ENCODE measurements at regions not wholly inside any gene's neighbourhood (a gene's known extent, or its start where the extent isn't known, plus 50 kb on each side); places are given as distances from the start of the nearest gene placed in this dataset.

GRCh38 chr3:6120786-6121185 is 740.1 kb upstream of the GRM7 start:
- H3K4me3 ChIP-seq (ENCODE audit: low read depth, low read length), result no peak overlapping the region
- ATAC-seq (ENCODE audit: low read depth in 2 of 2), result no peak
- H3K27ac Mint-ChIP-seq, result no peak overlapping the region

GRCh38 chr3:6124875-6125274 is 736.0 kb upstream of the GRM7 start:
- Histone ChIP-seq H3K36me3 (ENCODE audit: control insufficient read depth, insufficient read depth, low read length) (no peaks in the 10 kb centered on the region), H3K9me3 (ENCODE audit: control insufficient read depth in 2 of 2, low read length in 2 of 2) (peaks cover 0 to 6% of the 10 kb centered on the region in 2 experiments), H3K4me1 (ENCODE audit: control insufficient read depth, insufficient read depth, low read length, poor library complexity, severe bottlenecking) (no peaks in the 10 kb centered on the region), H3K27ac (ENCODE audit: insufficient read depth, low read length, poor library complexity, severe bottlenecking) (no peak overlapping the region), H3K27me3 (ENCODE audit: control insufficient read depth, insufficient read depth, low read length) (no peaks in the 10 kb centered on the region), H3K4me3 (ENCODE audit: low read depth, low read length) (no peak overlapping the region)
- ATAC-seq (ENCODE audit: low read depth in 2 of 2), result no peak
- Mint-ChIP-seq H3K4me3 (no peak overlapping the region), H3K9me3 (peaks cover 0 to 12% (median 3%) of the 10 kb centered on the region in 7 donors), H3K36me3 (no peaks in the 10 kb centered on the region), H3K4me1 (no peaks in the 10 kb centered on the region), H3K27ac (no peak overlapping the region), H3K27me3 (no peaks in the 10 kb centered on the region)
- DNase-seq, result no peak

More at GRCh38 chr3:6120786-6121185, 740.1 kb upstream of the GRM7 start:
- DNase-seq, result no peak
- H3K36me3 ChIP-seq (ENCODE audit: control insufficient read depth, insufficient read depth, low read length), result no peaks in the 10 kb centered on the region
- H3K27me3 ChIP-seq (ENCODE audit: control insufficient read depth, insufficient read depth, low read length), result no peaks in the 10 kb centered on the region
- H3K4me3 Mint-ChIP-seq, result no peak overlapping the region
- no peaks in the 10 kb centered on the region for H3K4me1 Mint-ChIP-seq
- no peaks in the 10 kb centered on the region for H3K4me1 ChIP-seq (ENCODE audit: control insufficient read depth, insufficient read depth, low read length, poor library complexity, severe bottlenecking)
- H3K27me3 Mint-ChIP-seq, result no peaks in the 10 kb centered on the region
- no peak overlapping the region for H3K27ac ChIP-seq (ENCODE audit: insufficient read depth, low read length, poor library complexity, severe bottlenecking)
- H3K9me3 Mint-ChIP-seq, result peaks cover 0 to 13% (median 4%) of the 10 kb centered on the region in 7 donors
- no peaks in the 10 kb centered on the region for H3K36me3 Mint-ChIP-seq
- peaks cover 0 to 4% of the 10 kb centered on the region in 2 experiments for H3K9me3 ChIP-seq (ENCODE audit: control insufficient read depth in 2 of 2, low read length in 2 of 2)

- DNase-seq, result no peak
- peaks cover 0 to 6% of the 10 kb centered on the region in 2 experiments for H3K9me3 ChIP-seq (ENCODE audit: control insufficient read depth in 2 of 2, low read length in 2 of 2)
- H3K36me3 ChIP-seq (ENCODE audit: control insufficient read depth, insufficient read depth, low read length), result no peaks in the 10 kb centered on the region
- Mint-ChIP-seq H3K27ac (no peak overlapping the region), H3K4me1 (no peaks in the 10 kb centered on the region), H3K4me3 (no peak overlapping the region), H3K27me3 (no peaks in the 10 kb centered on the region), H3K36me3 (no peaks in the 10 kb centered on the region), H3K9me3 (peaks cover 0 to 12% (median 4%) of the 10 kb centered on the region in 7 donors)
- no peak for ATAC-seq (ENCODE audit: low read depth in 2 of 2)
- H3K27ac ChIP-seq (ENCODE audit: insufficient read depth, low read length, poor library complexity, severe bottlenecking), result no peak overlapping the region
- H3K27me3 ChIP-seq (ENCODE audit: control insufficient read depth, insufficient read depth, low read length), result no peaks in the 10 kb centered on the region
- H3K4me1 ChIP-seq (ENCODE audit: control insufficient read depth, insufficient read depth, low read length, poor library complexity, severe bottlenecking), result no peaks in the 10 kb centered on the region
- H3K4me3 ChIP-seq (ENCODE audit: low read depth, low read length), result no peak overlapping the region
Measured at GRCh38 chr3:6125520-6125919, 735.4 kb upstream of the GRM7 start.

GRCh38 chr3:6132684-6133432 is 728.1 kb upstream of the GRM7 start:
- Mint-ChIP-seq H3K9me3 (peaks cover 5 to 16% (median 9%) of the 10 kb centered on the region in 7 donors), H3K27ac (no peak overlapping the region), H3K4me1 (no peaks in the 10 kb centered on the region), H3K27me3 (no peaks in the 10 kb centered on the region), H3K4me3 (no peak overlapping the region), H3K36me3 (no peaks in the 10 kb centered on the region)
- Histone ChIP-seq H3K9me3 (ENCODE audit: control insufficient read depth in 2 of 2, low read length in 2 of 2) (peaks cover 0 to 3% of the 10 kb centered on the region in 2 experiments), H3K27me3 (ENCODE audit: control insufficient read depth, insufficient read depth, low read length) (no peaks in the 10 kb centered on the region), H3K4me1 (ENCODE audit: control insufficient read depth, insufficient read depth, low read length, poor library complexity, severe bottlenecking) (no peaks in the 10 kb centered on the region), H3K36me3 (ENCODE audit: control insufficient read depth, insufficient read depth, low read length) (no peaks in the 10 kb centered on the region), H3K4me3 (ENCODE audit: low read depth, low read length) (no peak overlapping the region), H3K27ac (ENCODE audit: insufficient read depth, low read length, poor library complexity, severe bottlenecking) (no peak overlapping the region)
- ATAC-seq (ENCODE audit: low read depth in 2 of 2) (no peak), DNase-seq (no peak)

- peaks cover 0 to 12% (median 3%) of the 10 kb centered on the region in 7 donors for H3K9me3 Mint-ChIP-seq
Measured at GRCh38 chr3:6142707-6143106, 718.2 kb upstream of the GRM7 start.

GRCh38 chr3:6147883-6148282 is 713.0 kb upstream of the GRM7 start:
- Histone ChIP-seq H3K27me3 (ENCODE audit: control insufficient read depth, insufficient read depth, low read length) (no peaks in the 10 kb centered on the region), H3K9me3 (ENCODE audit: control insufficient read depth in 2 of 2, low read length in 2 of 2) (peaks cover 0 to 2% of the 10 kb centered on the region in 2 experiments), H3K36me3 (ENCODE audit: control insufficient read depth, insufficient read depth, low read length) (no peaks in the 10 kb centered on the region), H3K4me1 (ENCODE audit: control insufficient read depth, insufficient read depth, low read length, poor library complexity, severe bottlenecking) (no peaks in the 10 kb centered on the region), H3K27ac (ENCODE audit: insufficient read depth, low read length, poor library complexity, severe bottlenecking) (no peak overlapping the region), H3K4me3 (ENCODE audit: low read depth, low read length) (no peak overlapping the region)
- Mint-ChIP-seq H3K4me3 (no peak overlapping the region), H3K4me1 (no peaks in the 10 kb centered on the region), H3K36me3 (no peaks in the 10 kb centered on the region), H3K27ac (no peak overlapping the region), H3K9me3 (peaks cover 1 to 18% (median 7%) of the 10 kb centered on the region in 7 donors), H3K27me3 (no peaks in the 10 kb centered on the region)
- ATAC-seq (ENCODE audit: low read depth in 2 of 2) (no peak), DNase-seq (no peak)

More at GRCh38 chr3:6142707-6143106, 718.2 kb upstream of the GRM7 start:
- Mint-ChIP-seq H3K36me3 (no peaks in the 10 kb centered on the region), H3K27me3 (no peaks in the 10 kb centered on the region), H3K27ac (no peak overlapping the region), H3K4me3 (no peak overlapping the region), H3K4me1 (no peaks in the 10 kb centered on the region)
- Histone ChIP-seq H3K36me3 (ENCODE audit: control insufficient read depth, insufficient read depth, low read length) (no peaks in the 10 kb centered on the region), H3K27ac (ENCODE audit: insufficient read depth, low read length, poor library complexity, severe bottlenecking) (no peak overlapping the region), H3K4me1 (ENCODE audit: control insufficient read depth, insufficient read depth, low read length, poor library complexity, severe bottlenecking) (no peaks in the 10 kb centered on the region), H3K27me3 (ENCODE audit: control insufficient read depth, insufficient read depth, low read length) (no peaks in the 10 kb centered on the region), H3K9me3 (ENCODE audit: control insufficient read depth in 2 of 2, low read length in 2 of 2) (no peaks in the 10 kb centered on the region), H3K4me3 (ENCODE audit: low read depth, low read length) (no peak overlapping the region)
- ATAC-seq (ENCODE audit: low read depth in 2 of 2), result no peak
- DNase-seq, result no peak

GRCh38 chr3:6155650-6156338 is 705.1 kb upstream of the GRM7 start:
- H3K36me3 Mint-ChIP-seq, result no peaks in the 10 kb centered on the region
- DNase-seq (no peak), ATAC-seq (ENCODE audit: low read depth in 2 of 2) (no peak)
- Histone ChIP-seq H3K9me3 (ENCODE audit: control insufficient read depth in 2 of 2, low read length in 2 of 2) (peaks cover 1 to 5% of the 10 kb centered on the region in 2 experiments), H3K27ac (ENCODE audit: insufficient read depth, low read length, poor library complexity, severe bottlenecking) (no peak overlapping the region), H3K4me1 (ENCODE audit: control insufficient read depth, insufficient read depth, low read length, poor library complexity, severe bottlenecking) (no peaks in the 10 kb centered on the region), H3K27me3 (ENCODE audit: control insufficient read depth, insufficient read depth, low read length) (no peaks in the 10 kb centered on the region), H3K36me3 (ENCODE audit: control insufficient read depth, insufficient read depth, low read length) (no peaks in the 10 kb centered on the region), H3K4me3 (ENCODE audit: low read depth, low read length) (no peak overlapping the region)
- no peak overlapping the region for H3K27ac Mint-ChIP-seq
- no peaks in the 10 kb centered on the region for H3K27me3 Mint-ChIP-seq
- no peaks in the 10 kb centered on the region for H3K4me1 Mint-ChIP-seq
- no peak overlapping the region for H3K4me3 Mint-ChIP-seq
- peaks cover 0 to 14% (median 5%) of the 10 kb centered on the region in 7 donors for H3K9me3 Mint-ChIP-seq

Measured in CD4-positive, CD25-positive, alpha-beta regulatory T cell (primary cell).